ENCODE measurements at regions not wholly inside any gene's neighbourhood (a gene's known extent, or its start where the extent isn't known, plus 50 kb on each side); places are given as distances from the start of the nearest gene placed in this dataset.

DNA sequence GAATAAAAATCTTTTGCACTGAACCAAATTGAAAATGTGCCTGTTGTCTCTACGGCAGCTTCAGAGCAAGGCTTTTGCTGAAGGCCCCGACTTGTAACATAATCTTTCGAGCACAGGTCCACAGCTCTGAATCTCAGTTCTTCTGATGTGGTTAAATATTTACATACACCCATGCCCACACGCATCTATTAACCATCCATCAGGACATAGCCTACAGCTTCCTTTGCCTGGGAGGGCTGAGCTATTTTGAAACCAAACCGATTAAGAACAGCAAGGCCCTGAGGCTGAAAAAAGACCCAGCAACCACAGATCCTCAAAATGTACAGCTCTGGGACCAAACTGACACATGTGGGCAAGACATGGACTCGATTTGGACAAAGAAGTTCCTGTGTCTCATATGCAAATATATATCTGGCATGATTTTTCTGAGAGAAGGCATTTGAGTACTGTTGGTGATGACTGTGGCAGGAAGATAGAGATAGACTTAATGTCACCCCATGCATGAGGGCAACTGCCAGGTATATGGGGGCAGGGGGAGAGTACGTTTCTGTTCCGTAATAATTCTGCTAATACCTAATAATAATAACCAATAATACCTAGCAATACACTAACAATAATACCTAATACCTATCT is 322.7 kb upstream of the PLET1 start:
- ATAC-seq (no peak), DNase-seq (no peak)
- ChIA-PET CTCF (no interaction called here), POLR2A (no interaction called here)
- no peak overlapping the region for H3K4me3 Mint-ChIP-seq
- H3K27me3 Mint-ChIP-seq = peaks cover 0 to 13% (median 3%) of the 10 kb centered on the region in 5 donors
- H3K36me3 Mint-ChIP-seq = no peaks in the 10 kb centered on the region
- no peaks in the 10 kb centered on the region for H3K27me3 ChIP-seq (ENCODE audit: control insufficient read depth in 2 of 2, insufficient read depth in 2 of 2, low read length in 2 of 2)
- H3K27ac ChIP-seq (ENCODE audit: low read depth, low read length) = no peak overlapping the region
- no peak overlapping the region for H3K27ac Mint-ChIP-seq
- H3K4me1 ChIP-seq (ENCODE audit: control insufficient read depth in 2 of 2, insufficient read depth in 2 of 2, low read length in 2 of 2) = no peaks in the 10 kb centered on the region
- intact Hi-C loops (cut with micrococcal nuclease) = no loop called here
- H3K4me1 Mint-ChIP-seq = peaks cover 0 to 5% (median 0%) of the 10 kb centered on the region in 7 donors
- no peaks in the 10 kb centered on the region for H3K36me3 ChIP-seq (ENCODE audit: control insufficient read depth in 2 of 3, insufficient read depth in 3 of 3, low read length in 3 of 3)
- no peaks in the 10 kb centered on the region for H3K9me3 ChIP-seq (ENCODE audit: control insufficient read depth in 2 of 3, low read length in 3 of 3)
- no peaks in the 10 kb centered on the region for H3K9me3 Mint-ChIP-seq
- H3K4me3 ChIP-seq (ENCODE audit: low read length) = no peak overlapping the region

- no peak overlapping the region for H3K27ac Mint-ChIP-seq
- Histone ChIP-seq H3K4me1 (ENCODE audit: control insufficient read depth in 2 of 2, insufficient read depth in 2 of 2, low read length in 2 of 2) (no peaks in the 10 kb centered on the region), H3K36me3 (ENCODE audit: control insufficient read depth in 2 of 3, insufficient read depth in 3 of 3, low read length in 3 of 3) (no peaks in the 10 kb centered on the region), H3K4me3 (ENCODE audit: low read length) (no peak overlapping the region), H3K27me3 (ENCODE audit: control insufficient read depth in 2 of 2, insufficient read depth in 2 of 2, low read length in 2 of 2) (no peaks in the 10 kb centered on the region), H3K9me3 (ENCODE audit: control insufficient read depth in 2 of 3, low read length in 3 of 3) (no peaks in the 10 kb centered on the region), H3K27ac (ENCODE audit: low read depth, low read length) (no peak overlapping the region)
- H3K36me3 Mint-ChIP-seq = no peaks in the 10 kb centered on the region
- CTCF ChIA-PET = interaction anchor here (1.2 kb wide), 1 partner anchor 365 kb away, joined by 3 read pairs; no protein-coding TSS in a partner anchor
- H3K4me3 Mint-ChIP-seq = no peak overlapping the region
- H3K27me3 Mint-ChIP-seq = peaks cover 0 to 8% (median 3%) of the 10 kb centered on the region in 5 donors
- intact Hi-C loops (cut with micrococcal nuclease) = loop anchor here in 1 of 2 donors (1.0 to 5.0 kb wide), 2 partner anchors 213 to 705 kb away; no protein-coding TSS in a partner anchor
- POLR2A ChIA-PET = no interaction called here
- ATAC-seq = no peak
- peak in 2 of 9 donors; percentile 7 to 11 for DNase-seq
- H3K9me3 Mint-ChIP-seq = no peaks in the 10 kb centered on the region
- peaks cover 0 to 6% (median 0%) of the 10 kb centered on the region in 7 donors for H3K4me1 Mint-ChIP-seq
Measured at GRCh38 chr11:112584672-112585071, 324.0 kb upstream of the PLET1 start.

DNA sequence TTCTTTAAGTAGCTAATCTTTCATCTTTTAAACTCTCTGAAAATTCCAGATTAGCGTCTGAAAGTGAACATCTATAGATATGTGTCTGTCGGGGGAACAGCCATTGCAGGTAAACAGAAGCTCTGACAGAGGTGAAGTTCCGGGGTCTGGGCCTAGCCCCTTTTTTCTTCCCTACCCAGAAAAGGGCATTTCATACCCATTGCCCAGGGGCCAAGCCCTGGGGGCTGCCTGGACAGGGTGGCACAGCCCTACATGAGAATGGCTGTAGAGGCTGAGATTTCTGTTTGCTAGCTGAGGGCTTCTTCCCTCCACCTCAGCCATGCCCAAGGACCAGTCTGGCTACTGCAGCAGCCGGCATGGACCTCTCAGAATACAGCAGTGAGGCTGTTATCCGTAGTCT is 327.0 kb upstream of the PLET1 start:
- no peaks in the 10 kb centered on the region for H3K4me1 ChIP-seq (ENCODE audit: control insufficient read depth in 2 of 2, insufficient read depth in 2 of 2, low read length in 2 of 2)
- H3K9me3 ChIP-seq (ENCODE audit: control insufficient read depth in 2 of 3, low read length in 3 of 3) = no peaks in the 10 kb centered on the region
- no peak overlapping the region for H3K4me3 ChIP-seq (ENCODE audit: low read length)
- H3K27ac ChIP-seq (ENCODE audit: low read depth, low read length) = no peak overlapping the region
- no peaks in the 10 kb centered on the region for H3K36me3 ChIP-seq (ENCODE audit: control insufficient read depth in 2 of 3, insufficient read depth in 3 of 3, low read length in 3 of 3)
- ChIA-PET POLR2A (no interaction called here), CTCF (interaction anchor here (0.7 to 2.6 kb wide), 8 partner anchors 12 to 702 kb away, joined by 3 to 10 read pairs (median 4); no protein-coding TSS in a partner anchor)
- H3K27ac Mint-ChIP-seq = no peak overlapping the region
- peaks cover 0 to 6% (median 0%) of the 10 kb centered on the region in 7 donors for H3K4me1 Mint-ChIP-seq
- no peaks in the 10 kb centered on the region for H3K36me3 Mint-ChIP-seq
- ATAC-seq (no peak), DNase-seq (no peak)
- H3K9me3 Mint-ChIP-seq = no peaks in the 10 kb centered on the region
- intact Hi-C loops (cut with micrococcal nuclease) = loop anchor here (1.0 to 5.0 kb wide), 5 partner anchors 207 to 702 kb away; no protein-coding TSS in a partner anchor
- H3K4me3 Mint-ChIP-seq = no peak overlapping the region
- no peaks in the 10 kb centered on the region for H3K27me3 ChIP-seq (ENCODE audit: control insufficient read depth in 2 of 2, insufficient read depth in 2 of 2, low read length in 2 of 2)
- H3K27me3 Mint-ChIP-seq = peaks cover 0 to 5% (median 3%) of the 10 kb centered on the region in 5 donors

GRCh38 chr11:112588252-112588694 is 327.6 kb upstream of the PLET1 start:
- DNase-seq = peak in 7 of 9 donors; percentile 21 to 53 (median 48)
- Mint-ChIP-seq H3K36me3 (no peaks in the 10 kb centered on the region), H3K27ac (no peak overlapping the region), H3K4me1 (peaks cover 0 to 6% (median 0%) of the 10 kb centered on the region in 7 donors), H3K27me3 (peaks cover 0 to 5% (median 3%) of the 10 kb centered on the region in 5 donors), H3K9me3 (no peaks in the 10 kb centered on the region), H3K4me3 (peak overlapping the region in 4 of 10 donors; percentile 11 to 71 (median 46))
- Histone ChIP-seq H3K4me1 (ENCODE audit: control insufficient read depth in 2 of 2, insufficient read depth in 2 of 2, low read length in 2 of 2) (no peaks in the 10 kb centered on the region), H3K27me3 (ENCODE audit: control insufficient read depth in 2 of 2, insufficient read depth in 2 of 2, low read length in 2 of 2) (no peaks in the 10 kb centered on the region), H3K36me3 (ENCODE audit: control insufficient read depth in 2 of 3, insufficient read depth in 3 of 3, low read length in 3 of 3) (no peaks in the 10 kb centered on the region), H3K9me3 (ENCODE audit: control insufficient read depth in 2 of 3, low read length in 3 of 3) (no peaks in the 10 kb centered on the region), H3K4me3 (ENCODE audit: low read length) (no peak overlapping the region), H3K27ac (ENCODE audit: low read depth, low read length) (no peak overlapping the region)
- ChIA-PET CTCF (interaction anchor here (0.6 to 2.6 kb wide), 12 partner anchors 9 to 1200 kb away, joined by 3 to 10 read pairs (median 4); no protein-coding TSS in a partner anchor), POLR2A (no interaction called here)
- ATAC-seq = peak; percentile 78
- intact Hi-C loops (cut with micrococcal nuclease) = loop anchor here (1.0 to 5.0 kb wide), 5 partner anchors 207 to 701 kb away; no protein-coding TSS in a partner anchor

DNA sequence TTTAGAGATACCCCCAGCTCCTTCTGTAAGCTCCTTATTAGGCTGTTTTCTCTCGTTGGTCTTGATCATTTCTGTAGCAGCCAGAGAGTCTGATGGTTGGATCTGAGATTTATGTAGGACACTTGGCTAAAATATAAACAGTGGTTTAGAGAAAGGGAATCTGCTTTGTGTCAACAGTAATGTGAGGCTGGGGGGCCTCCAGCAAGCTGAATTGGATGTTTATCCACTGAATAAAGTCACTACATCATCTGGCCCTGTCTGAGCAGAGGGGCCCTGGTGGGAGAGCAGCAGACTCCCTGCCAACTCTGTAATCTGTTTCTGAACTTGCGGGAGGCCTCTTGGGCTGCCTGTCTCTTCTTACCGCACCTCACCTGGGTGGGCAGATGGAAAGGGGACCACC is 328.5 kb upstream of the PLET1 start:
- no peak overlapping the region for H3K27ac ChIP-seq (ENCODE audit: low read depth, low read length)
- Mint-ChIP-seq H3K27me3 (peaks cover 0 to 4% (median 2%) of the 10 kb centered on the region in 5 donors), H3K4me1 (peaks cover 0 to 5% (median 0%) of the 10 kb centered on the region in 7 donors), H3K27ac (peak overlapping the region in 1 of 9 donors; percentile 42), H3K9me3 (no peaks in the 10 kb centered on the region), H3K36me3 (no peaks in the 10 kb centered on the region), H3K4me3 (no peak overlapping the region)
- no peaks in the 10 kb centered on the region for H3K4me1 ChIP-seq (ENCODE audit: control insufficient read depth in 2 of 2, insufficient read depth in 2 of 2, low read length in 2 of 2)
- H3K9me3 ChIP-seq (ENCODE audit: control insufficient read depth in 2 of 3, low read length in 3 of 3) = no peaks in the 10 kb centered on the region
- no peak overlapping the region for H3K4me3 ChIP-seq (ENCODE audit: low read length)
- CTCF ChIA-PET = interaction anchor here (0.7 to 2.6 kb wide), 5 partner anchors 15 to 704 kb away, joined by 3 to 10 read pairs (median 3); no protein-coding TSS in a partner anchor
- no peaks in the 10 kb centered on the region for H3K27me3 ChIP-seq (ENCODE audit: control insufficient read depth in 2 of 2, insufficient read depth in 2 of 2, low read length in 2 of 2)
- POLR2A ChIA-PET = no interaction called here
- DNase-seq (no peak), ATAC-seq (no peak)
- H3K36me3 ChIP-seq (ENCODE audit: control insufficient read depth in 2 of 3, insufficient read depth in 3 of 3, low read length in 3 of 3) = no peaks in the 10 kb centered on the region
- intact Hi-C loops (cut with micrococcal nuclease) = loop anchor here (2.0 to 5.0 kb wide), 2 partner anchors 206 to 208 kb away; no protein-coding TSS in a partner anchor

DNA sequence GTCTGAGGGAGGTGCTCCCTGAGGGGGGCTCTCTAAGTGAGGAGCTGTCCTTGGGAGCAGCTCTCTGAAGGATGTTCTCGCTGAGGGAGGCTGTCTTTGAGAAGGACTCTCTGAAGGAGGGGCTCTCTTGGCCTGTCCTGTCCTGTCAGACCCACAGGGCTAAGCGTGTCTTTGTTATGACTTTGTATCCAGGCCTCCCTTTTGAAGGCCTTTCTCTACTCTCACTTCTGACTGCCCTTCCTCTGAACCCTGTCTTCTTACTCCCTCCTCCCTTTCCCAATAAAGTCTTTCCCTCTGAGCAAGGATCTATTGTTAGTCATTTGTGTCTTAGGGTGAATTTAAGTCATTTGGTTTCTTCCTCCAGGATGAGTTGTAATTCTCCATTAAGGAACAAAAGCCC is 330.1 kb upstream of the PLET1 start:
- Mint-ChIP-seq H3K4me1 (peaks cover 0 to 5% (median 0%) of the 10 kb centered on the region in 7 donors), H3K4me3 (no peak overlapping the region), H3K9me3 (peaks cover 0 to 3% (median 0%) of the 10 kb centered on the region in 11 donors), H3K27me3 (peaks cover 0 to 4% (median 0%) of the 10 kb centered on the region in 5 donors), H3K27ac (no peak overlapping the region), H3K36me3 (no peaks in the 10 kb centered on the region)
- Histone ChIP-seq H3K27me3 (ENCODE audit: control insufficient read depth in 2 of 2, insufficient read depth in 2 of 2, low read length in 2 of 2) (no peaks in the 10 kb centered on the region), H3K27ac (ENCODE audit: low read depth, low read length) (no peak overlapping the region), H3K9me3 (ENCODE audit: control insufficient read depth in 2 of 3, low read length in 3 of 3) (no peaks in the 10 kb centered on the region), H3K4me1 (ENCODE audit: control insufficient read depth in 2 of 2, insufficient read depth in 2 of 2, low read length in 2 of 2) (no peaks in the 10 kb centered on the region), H3K4me3 (ENCODE audit: low read length) (no peak overlapping the region), H3K36me3 (ENCODE audit: control insufficient read depth in 2 of 3, insufficient read depth in 3 of 3, low read length in 3 of 3) (no peaks in the 10 kb centered on the region)
- POLR2A ChIA-PET = no interaction called here
- CTCF ChIA-PET = interaction anchor here (0.7 kb wide), 1 partner anchor 1165 kb away, joined by 3 read pairs; no protein-coding TSS in a partner anchor
- intact Hi-C loops (cut with micrococcal nuclease) = no loop called here
- DNase-seq = no peak
- no peak for ATAC-seq
